Stimulated activated CD8-positive, alpha-beta memory T cell treated with anti-CD3 and anti-CD28 coated beads, Interleukin-15, amount 100 ng/mL, for 48 hours (primary cell): ENCODE measurements at regions not wholly inside any gene's neighbourhood (a gene's known extent, or its start where the extent isn't known, plus 50 kb on each side); places are given as distances from the start of the nearest gene placed in this dataset.

Experiments used
- DNase-seq, 2 donors: peaks; one replicate each; pipeline ENCODE4 v3.0.0-alpha.2; 2020; ENCODE audit warnings: low read depth in 2 of 2

- no peak for DNase-seq
Measured at GRCh38 chr12:58139894-58140293, 198.5 kb downstream of the ATP23 start.

GRCh38 chr12:58140395-58140794 lies 199.0 kb downstream of the ATP23 start:
- DNase-seq, result no peak

- DNase-seq, result no peak
Measured at GRCh38 chr12:58142991-58143390, 201.6 kb downstream of the ATP23 start.

- DNase-seq, result no peak
Measured at GRCh38 chr12:58143498-58143995, 202.2 kb downstream of the ATP23 start.

GRCh38 chr12:58148405-58148804 lies 207.0 kb downstream of the ATP23 start:
- no peak for DNase-seq

- no peak for DNase-seq
Measured at GRCh38 chr12:58148976-58149375, 207.6 kb downstream of the ATP23 start.

GRCh38 chr12:58154359-58154758 lies 213.0 kb downstream of the ATP23 start:
- DNase-seq, result no peak

- no peak for DNase-seq
Measured at GRCh38 chr12:58156697-58157096, 215.3 kb downstream of the ATP23 start.

GRCh38 chr12:58159941-58160340 lies 218.6 kb downstream of the ATP23 start:
- DNase-seq, result no peak

- DNase-seq, result no peak
Measured at GRCh38 chr12:58161773-58162172, 220.4 kb downstream of the ATP23 start.

GRCh38 chr12:58163021-58163420 lies 221.7 kb downstream of the ATP23 start:
- DNase-seq, result no peak

GRCh38 chr12:58166643-58167042 lies 225.3 kb downstream of the ATP23 start:
- no peak for DNase-seq

- DNase-seq, result no peak
Measured at GRCh38 chr12:58167622-58168021, 226.3 kb downstream of the ATP23 start.

GRCh38 chr12:58169826-58170225 lies 228.5 kb downstream of the ATP23 start:
- no peak for DNase-seq

- no peak for DNase-seq
Measured at GRCh38 chr12:58171914-58172313, 230.5 kb downstream of the ATP23 start.

GRCh38 chr12:58172433-58173073 lies 231.2 kb downstream of the ATP23 start:
- no peak for DNase-seq

GRCh38 chr12:58174316-58174715 lies 232.9 kb downstream of the ATP23 start:
- no peak for DNase-seq

- DNase-seq, result no peak
Measured at GRCh38 chr12:58176296-58176869, 235.0 kb downstream of the ATP23 start.

GRCh38 chr12:58177366-58177765 lies 236.0 kb downstream of the ATP23 start:
- DNase-seq, result no peak

- DNase-seq, result no peak
Measured at GRCh38 chr12:58184212-58184611, 242.8 kb downstream of the ATP23 start.

- no peak for DNase-seq
Measured at GRCh38 chr12:58186401-58186800, 245.0 kb downstream of the ATP23 start.

GRCh38 chr12:58186914-58187313 lies 245.5 kb downstream of the ATP23 start:
- no peak for DNase-seq

GRCh38 chr12:58189030-58189429 lies 247.7 kb downstream of the ATP23 start:
- no peak for DNase-seq

GRCh38 chr12:58189893-58190292 lies 248.5 kb downstream of the ATP23 start:
- no peak for DNase-seq
